Fibroblast of pulmonary artery (primary cell): ENCODE measurements at regions not wholly inside any gene's neighbourhood (a gene's known extent, or its start where the extent isn't known, plus 50 kb on each side); places are given as distances from the start of the nearest gene placed in this dataset.
"Not testable (repeated sequence)": the region's sequence is repeated elsewhere in the genome, so short reads cannot be mapped to it uniquely, and the experiment has no call there.

Experiments
- DNase-seq: peaks from one replicate; pipeline ENCODE4 v3.0.0-alpha.2; 2010; ENCODE audit warnings: low read depth
- H3K4me3 ChIP-seq: replicated peaks from 2 replicates; pipeline ENCODE4 v1.5.1; 2011; ENCODE audit warnings: low read depth, mild to moderate bottlenecking, control low read depth, low read length, moderate library complexity
- CTCF ChIP-seq: IDR thresholded peaks from 2 replicates; pipeline ENCODE4 v1.5.1; 2011; ENCODE audit warnings: mild to moderate bottlenecking, control low read depth, low read length, inconsistent platforms; ENCODE audit errors: missing control alignments

DNA sequence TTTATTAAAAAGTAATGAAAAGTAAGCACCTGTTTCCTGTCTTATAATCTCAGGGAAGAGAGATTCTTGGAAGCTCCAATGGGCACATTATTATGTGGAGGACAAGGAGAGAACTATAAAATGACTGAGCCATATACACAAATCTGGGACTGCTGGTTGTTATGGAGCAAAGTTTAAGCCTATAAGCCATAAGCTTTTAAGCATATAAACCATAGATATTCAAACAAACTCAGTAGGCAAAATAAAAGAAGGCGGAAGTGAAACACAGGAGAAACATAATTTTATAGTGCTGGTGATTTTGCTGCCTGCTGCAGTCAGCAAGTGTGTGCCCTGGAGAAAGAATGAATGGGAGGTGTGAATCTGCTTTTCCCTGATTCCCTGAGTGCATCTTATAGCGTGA lies 274.4 kb downstream of the KIF20B start:
- no peak for TF ChIP-seq CTCF
- H3K4me3 ChIP-seq: no peak overlapping the region
- no peak for DNase-seq

- no peak for DNase-seq
- TF ChIP-seq CTCF: no peak
- no peak overlapping the region for H3K4me3 ChIP-seq
These were observed 276.7 kb downstream of the KIF20B start for GRCh38 chr10:89978081-89978480.

GRCh38 chr10:89979726-89980125 lies 278.3 kb downstream of the KIF20B start:
- H3K4me3 ChIP-seq: no peak overlapping the region
- DNase-seq: no peak
- no peak for TF ChIP-seq CTCF

- no peak overlapping the region for H3K4me3 ChIP-seq
- TF ChIP-seq CTCF: no peak
- DNase-seq: no peak
These were observed 278.8 kb downstream of the KIF20B start for GRCh38 chr10:89980166-89980565.

DNA sequence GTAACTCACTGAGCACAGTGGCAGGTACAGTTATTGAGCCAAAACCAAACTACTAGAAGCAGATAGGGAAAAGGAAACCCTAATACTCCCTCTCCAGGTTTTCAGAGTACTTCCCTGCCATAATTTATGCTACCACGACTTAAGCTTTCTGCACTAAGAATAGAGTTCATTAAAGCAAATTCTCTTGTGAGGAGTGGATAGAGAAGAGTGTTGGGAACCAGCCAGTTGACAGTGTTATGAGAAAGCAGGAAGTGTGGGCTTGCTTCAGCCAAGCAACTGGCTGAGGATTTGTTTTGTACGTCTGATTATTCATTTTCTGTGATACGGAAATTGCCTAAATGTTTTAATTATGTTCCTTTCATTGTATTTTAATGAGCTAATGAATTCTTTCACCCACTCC lies 280.5 kb downstream of the KIF20B start:
- H3K4me3 ChIP-seq: no peak overlapping the region
- TF ChIP-seq CTCF: no peak
- DNase-seq: peak; percentile 28

DNA sequence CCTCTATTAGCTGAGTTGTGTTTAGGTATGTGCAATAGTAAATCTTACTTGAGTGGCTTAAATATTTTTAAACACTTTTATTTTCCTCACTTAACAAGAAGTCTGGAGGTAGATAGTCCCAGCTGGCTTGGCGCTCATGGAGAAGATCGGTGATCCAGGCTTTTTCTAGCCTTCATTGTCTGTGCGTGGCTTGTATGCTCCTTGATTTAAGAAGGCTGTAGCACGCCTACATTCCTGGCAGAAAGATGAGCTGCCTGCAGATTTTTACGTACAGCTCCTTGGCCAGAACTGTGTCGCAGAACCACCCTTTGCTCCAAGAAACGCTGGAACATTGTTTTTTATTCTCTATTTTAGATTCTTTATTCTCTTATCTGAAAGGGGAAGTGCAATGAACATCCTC lies 284.1 kb downstream of the KIF20B start:
- no peak overlapping the region for H3K4me3 ChIP-seq
- TF ChIP-seq CTCF: no peak
- no peak for DNase-seq

GRCh38 chr10:89988361-89988760 lies 287.0 kb downstream of the KIF20B start:
- not testable (repeated sequence) for DNase-seq

GRCh38 chr10:89992575-89992974 lies 291.2 kb downstream of the KIF20B start:
- no peak for DNase-seq
- no peak overlapping the region for H3K4me3 ChIP-seq
- TF ChIP-seq CTCF: no peak

More at GRCh38 chr10:89988361-89988760, 287.0 kb downstream of the KIF20B start:
- not testable (repeated sequence) for H3K4me3 ChIP-seq
